Transverse colon (tissue), 4 donors: ENCODE measurements at regions not wholly inside any gene's neighbourhood (a gene's known extent, or its start where the extent isn't known, plus 50 kb on each side); places are given as distances from the start of the nearest gene placed in this dataset.

Source experiments
- CTCF ChIP-seq, 5 experiments: fragments of 200-600 bp in 3 of 5; fragments of 450-650 bp in 2 of 5; sonication (generic) in 3 of 5; IDR thresholded peaks; 1 replicate in 2 of 5; 2 replicates in 3 of 5; pipeline ENCODE4 v1.5.1; 2016 to 2017; ENCODE audit warnings: antibody characterized with exemption in 5 of 5, inconsistent platforms in 3 of 5, mild to moderate bottlenecking in 2 of 5, moderate library complexity in 1 of 5
- POLR2A ChIP-seq: fragments of 450-650 bp; IDR thresholded peaks from one replicate; pipeline ENCODE4 v1.6.1; 2016; ENCODE audit warnings: antibody characterized with exemption, mild to moderate bottlenecking, moderate library complexity
- POLR2AphosphoS5 ChIP-seq, 3 donors: sonication (generic); formaldehyde crosslinking; IDR thresholded peaks; one replicate each; pipeline ENCODE4 v1.6.1; 2016; ENCODE audit warnings: antibody characterized with exemption in 3 of 3

- TF ChIP-seq CTCF (IDR thresholded peaks at IDR 0.05) (no peak), POLR2AphosphoS5 (IDR thresholded peaks at IDR 0.05) (no peak), POLR2A (no peak)
Observed at GRCh38 chr4:79535516-79535915, 127.5 kb upstream of the GK2 start.
